Hepatocyte (in vitro differentiated cells): ENCODE measurements at regions not wholly inside any gene's neighbourhood (a gene's known extent, or its start where the extent isn't known, plus 50 kb on each side); places are given as distances from the start of the nearest gene placed in this dataset.

Experiments used
- DNase-seq: peaks from one replicate; pipeline ENCODE4 v3.0.0-alpha.2; 2016; ENCODE audit warnings: low spot score
- H2AFZ ChIP-seq: fragments of 200-600 bp; sonication (generic); 2 replicates; pipeline ENCODE4 v1.6.0; 2016; ENCODE audit warnings: antibody characterized with exemption, mild to moderate bottlenecking
- H3K27ac ChIP-seq: fragments of 200-600 bp; sonication (generic); 2 replicates; pipeline ENCODE4 v1.5.1; 2016; ENCODE audit warnings: mild to moderate bottlenecking
- H3K27me3 ChIP-seq: fragments of 200-600 bp; sonication (generic); 2 replicates; pipeline ENCODE4 v1.6.1; 2016
- H3K36me3 ChIP-seq: fragments of 200-600 bp; sonication (generic); replicated peaks from 2 replicates; pipeline ENCODE4 v1.5.1; 2016; ENCODE audit warnings: low read depth; ENCODE audit not compliant: insufficient read depth
- H3K4me1 ChIP-seq: fragments of 200-600 bp; sonication (generic); 2 replicates; pipeline ENCODE4 v1.5.1; 2016; ENCODE audit warnings: mild to moderate bottlenecking, moderate library complexity; ENCODE audit not compliant: insufficient read depth
- H3K4me2 ChIP-seq: fragments of 200-600 bp; sonication (generic); 2 replicates; pipeline ENCODE4 v1.6.0; 2016
- H3K4me3 ChIP-seq: fragments of 200-600 bp; sonication (generic); 2 replicates; pipeline ENCODE4 v1.5.1; 2016; ENCODE audit warnings: mild to moderate bottlenecking
- H3K79me2 ChIP-seq: fragments of 200-600 bp; sonication (generic); 2 replicates; pipeline ENCODE4 v1.6.0; 2017; ENCODE audit warnings: mild to moderate bottlenecking
- H3K9me2 ChIP-seq: fragments of 200-600 bp; sonication (generic); replicated peaks from 2 replicates; pipeline ENCODE4 v1.6.0; 2017; ENCODE audit warnings: mild to moderate bottlenecking; ENCODE audit not compliant: insufficient read depth
- H3K9me3 ChIP-seq: fragments of 200-600 bp; sonication (generic); 2 replicates; pipeline ENCODE4 v1.5.1; 2016; ENCODE audit warnings: low read depth, mild to moderate bottlenecking
- H4K20me1 ChIP-seq: fragments of 200-600 bp; sonication (generic); 2 replicates; pipeline ENCODE4 v1.6.0; 2016; ENCODE audit warnings: mild to moderate bottlenecking; ENCODE audit not compliant: insufficient read depth, poor library complexity, severe bottlenecking
- EZH2 ChIP-seq: fragments of 200-600 bp; sonication (generic); IDR thresholded peaks from 2 replicates; pipeline ENCODE4 v1.6.1; 2016; ENCODE audit warnings: antibody characterized with exemption, mild to moderate bottlenecking, borderline replicate concordance
- EZH2phosphoT487 ChIP-seq: fragments of 200-600 bp; sonication (generic); IDR thresholded peaks from one replicate; pipeline ENCODE4 v1.6.1; 2018; ENCODE audit warnings: antibody characterized with exemption, mild to moderate bottlenecking, low read depth, moderate library complexity; ENCODE audit not compliant: unreplicated experiment, severe bottlenecking
- WGBS: methylation state at CpG from one replicate; pipeline ENCODE4 v1.1.6; 2016; ENCODE audit warnings: low lambda C conversion rate; ENCODE audit errors: missing lambda C conversion rate; 5-methylcytosine and 5-hydroxymethylcytosine counted together
- TF ChIP-seq, protein P1 (sequence below): fragments of 200-600 bp; sonication (generic); IDR thresholded peaks from 2 replicates; pipeline ENCODE4 v1.5.1; 2016; ENCODE audit warnings: antibody characterized with exemption, mild to moderate bottlenecking; ENCODE audit not compliant: poor library complexity

DNA sequence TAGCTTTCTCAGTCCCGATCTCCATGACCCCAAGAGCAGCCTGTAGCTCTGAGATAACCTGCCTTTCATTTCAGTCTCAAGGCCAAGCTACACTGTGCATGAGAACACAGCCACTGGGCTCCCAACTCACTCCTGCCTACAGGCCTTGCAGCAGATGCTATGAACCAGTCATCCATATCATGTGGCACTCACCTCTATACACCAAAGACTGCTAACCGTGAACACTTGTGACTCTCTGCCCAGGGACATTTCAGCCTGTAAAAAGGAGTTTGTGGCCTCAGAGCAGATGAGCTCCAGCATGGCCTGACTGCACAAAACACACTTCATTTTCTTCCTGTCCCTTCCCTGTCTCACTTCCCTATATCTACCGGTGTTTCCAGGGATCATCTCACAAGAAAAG lies 56.9 kb upstream of the NPY start:
- no peaks in the 10 kb centered on the region for H3K27me3 ChIP-seq
- no peak overlapping the region for H3K4me2 ChIP-seq
- no peaks in the 10 kb centered on the region for H3K9me2 ChIP-seq
- TF ChIP-seq EZH2phosphoT487 (no peak), EZH2 (no peak)
- TF ChIP-seq, protein P1, sequence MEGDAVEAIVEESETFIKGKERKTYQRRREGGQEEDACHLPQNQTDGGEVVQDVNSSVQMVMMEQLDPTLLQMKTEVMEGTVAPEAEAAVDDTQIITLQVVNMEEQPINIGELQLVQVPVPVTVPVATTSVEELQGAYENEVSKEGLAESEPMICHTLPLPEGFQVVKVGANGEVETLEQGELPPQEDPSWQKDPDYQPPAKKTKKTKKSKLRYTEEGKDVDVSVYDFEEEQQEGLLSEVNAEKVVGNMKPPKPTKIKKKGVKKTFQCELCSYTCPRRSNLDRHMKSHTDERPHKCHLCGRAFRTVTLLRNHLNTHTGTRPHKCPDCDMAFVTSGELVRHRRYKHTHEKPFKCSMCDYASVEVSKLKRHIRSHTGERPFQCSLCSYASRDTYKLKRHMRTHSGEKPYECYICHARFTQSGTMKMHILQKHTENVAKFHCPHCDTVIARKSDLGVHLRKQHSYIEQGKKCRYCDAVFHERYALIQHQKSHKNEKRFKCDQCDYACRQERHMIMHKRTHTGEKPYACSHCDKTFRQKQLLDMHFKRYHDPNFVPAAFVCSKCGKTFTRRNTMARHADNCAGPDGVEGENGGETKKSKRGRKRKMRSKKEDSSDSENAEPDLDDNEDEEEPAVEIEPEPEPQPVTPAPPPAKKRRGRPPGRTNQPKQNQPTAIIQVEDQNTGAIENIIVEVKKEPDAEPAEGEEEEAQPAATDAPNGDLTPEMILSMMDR: no peak
- no peak overlapping the region for H3K27ac ChIP-seq
- H4K20me1 ChIP-seq: no peaks in the 10 kb centered on the region
- no peak overlapping the region for H3K4me3 ChIP-seq
- DNase-seq: no peak
- H3K36me3 ChIP-seq: no peaks in the 10 kb centered on the region
- no peaks in the 10 kb centered on the region for H3K4me1 ChIP-seq
- no peaks in the 10 kb centered on the region for H3K9me3 ChIP-seq
- 56% methylated on average over 3 of the region's 3 CpGs for WGBS
- no peaks in the 10 kb centered on the region for H3K79me2 ChIP-seq
- H2AFZ ChIP-seq: no peak overlapping the region

- no peak overlapping the region for H3K4me2 ChIP-seq
- no peaks in the 10 kb centered on the region for H3K9me3 ChIP-seq
- 63% methylated on average over 6 of the region's 8 CpGs for WGBS
- H3K36me3 ChIP-seq: no peaks in the 10 kb centered on the region
- no peaks in the 10 kb centered on the region for H3K27me3 ChIP-seq
- H3K4me1 ChIP-seq: no peaks in the 10 kb centered on the region
- no peak overlapping the region for H3K27ac ChIP-seq
- no peaks in the 10 kb centered on the region for H4K20me1 ChIP-seq
- H3K79me2 ChIP-seq: no peaks in the 10 kb centered on the region
- no peak overlapping the region for H3K4me3 ChIP-seq
- TF ChIP-seq EZH2phosphoT487: no peak
- TF ChIP-seq, protein P1: no peak
- TF ChIP-seq EZH2: no peak
- H3K9me2 ChIP-seq: no peaks in the 10 kb centered on the region
- no peak for DNase-seq
- no peak overlapping the region for H2AFZ ChIP-seq
Measured at GRCh38 chr7:24227603-24228359, 56.2 kb upstream of the NPY start.

DNA sequence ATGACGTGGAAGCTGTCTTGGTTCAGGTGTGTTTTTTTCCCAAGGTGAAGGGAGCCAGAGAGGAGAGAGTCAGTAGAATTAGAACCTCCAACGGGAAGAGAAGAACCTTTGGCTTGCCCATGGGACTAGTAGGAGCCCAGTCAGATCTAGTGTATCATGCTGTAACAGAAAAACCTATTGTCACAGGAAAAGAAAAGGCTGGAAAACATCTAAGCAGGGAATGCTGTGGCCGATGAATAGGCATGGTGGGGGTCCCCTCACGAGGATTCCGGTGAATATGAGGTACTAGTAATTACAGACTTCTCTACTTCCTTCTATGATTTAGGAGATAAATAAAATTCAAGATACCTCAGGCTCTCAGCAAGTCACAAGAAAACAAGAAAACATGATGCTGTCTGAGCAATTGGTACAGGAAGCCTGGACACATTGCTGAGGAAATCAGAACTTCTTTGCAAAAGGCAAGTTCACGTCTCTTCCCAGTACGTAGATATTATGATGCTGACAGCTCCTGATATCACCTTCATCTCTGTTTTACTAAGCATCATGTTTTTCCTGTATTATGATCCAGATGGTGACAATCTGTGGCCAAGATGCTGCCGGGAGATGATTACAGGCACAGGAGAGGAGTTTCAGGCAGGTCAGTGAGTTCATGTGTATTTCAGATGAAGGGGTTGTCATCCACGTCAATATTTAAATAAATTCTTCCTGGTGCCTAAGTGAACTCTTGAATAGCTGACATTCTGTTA lies 54.3 kb upstream of the NPY start:
- no peak for TF ChIP-seq EZH2phosphoT487
- TF ChIP-seq, protein P1: no peak
- TF ChIP-seq EZH2: no peak
- Histone ChIP-seq H4K20me1 (no peaks in the 10 kb centered on the region), H3K4me3 (no peak overlapping the region), H3K4me1 (no peaks in the 10 kb centered on the region), H3K36me3 (no peaks in the 10 kb centered on the region), H2AFZ (no peak overlapping the region), H3K27me3 (no peaks in the 10 kb centered on the region), H3K27ac (no peak overlapping the region), H3K9me2 (no peaks in the 10 kb centered on the region), H3K4me2 (no peak overlapping the region), H3K9me3 (no peaks in the 10 kb centered on the region), H3K79me2 (no peaks in the 10 kb centered on the region)
- no peak for DNase-seq
- 80% methylated on average over 9 of the region's 9 CpGs for WGBS
